Sciatic nerve (tissue), 2 donors: ENCODE measurements at regions not wholly inside any gene's neighbourhood (a gene's known extent, or its start where the extent isn't known, plus 50 kb on each side); places are given as distances from the start of the nearest gene placed in this dataset.
A peak's percentile ranks its signal among the peaks of the same experiment; 100 is the strongest.

Experiments used
- ATAC-seq: fragments of 200-7000 bp; cut with Tn5 transposase; one replicate; pipeline ENCODE4 v1.9.1; 2020; ENCODE audit warnings: mild to moderate bottlenecking, moderate library complexity
- DNase-seq: peaks from one replicate; pipeline ENCODE4 v3.0.0-alpha.2; 2020; ENCODE audit warnings: low spot score
- intact Hi-C: fragments of 100-400 bp; cut with DNase I; formaldehyde crosslinking; loops from one replicate; pipeline ENCODE4 v1.14.2; 2022
- donor health status: DM: no; HTN: no; CAD: no.
- donor health status: DM: no; HTN: no; CAD: no.

DNA sequence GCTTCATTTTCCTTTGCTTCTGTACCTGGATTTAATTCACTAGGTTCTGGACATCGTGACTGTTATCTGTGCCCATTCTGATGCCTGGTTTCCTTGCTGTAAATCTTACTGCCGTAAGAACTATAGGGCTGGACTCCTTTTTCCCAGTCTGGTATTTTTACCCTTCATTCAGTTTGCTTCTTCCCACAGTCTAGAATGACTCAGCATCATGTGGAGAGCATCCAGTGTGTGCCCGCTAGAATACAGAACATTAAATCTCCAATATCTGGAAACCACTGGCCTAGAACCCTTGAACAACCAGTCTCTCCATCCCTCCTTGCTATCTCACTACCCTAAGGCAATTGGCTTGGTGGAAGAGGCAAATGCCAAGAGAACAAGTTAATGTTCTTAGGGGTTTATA is 1075.4 kb upstream of the ZEB2 start:
- intact Hi-C loops: no loop called here
- DNase-seq (no peak), ATAC-seq (no peak)

DNA sequence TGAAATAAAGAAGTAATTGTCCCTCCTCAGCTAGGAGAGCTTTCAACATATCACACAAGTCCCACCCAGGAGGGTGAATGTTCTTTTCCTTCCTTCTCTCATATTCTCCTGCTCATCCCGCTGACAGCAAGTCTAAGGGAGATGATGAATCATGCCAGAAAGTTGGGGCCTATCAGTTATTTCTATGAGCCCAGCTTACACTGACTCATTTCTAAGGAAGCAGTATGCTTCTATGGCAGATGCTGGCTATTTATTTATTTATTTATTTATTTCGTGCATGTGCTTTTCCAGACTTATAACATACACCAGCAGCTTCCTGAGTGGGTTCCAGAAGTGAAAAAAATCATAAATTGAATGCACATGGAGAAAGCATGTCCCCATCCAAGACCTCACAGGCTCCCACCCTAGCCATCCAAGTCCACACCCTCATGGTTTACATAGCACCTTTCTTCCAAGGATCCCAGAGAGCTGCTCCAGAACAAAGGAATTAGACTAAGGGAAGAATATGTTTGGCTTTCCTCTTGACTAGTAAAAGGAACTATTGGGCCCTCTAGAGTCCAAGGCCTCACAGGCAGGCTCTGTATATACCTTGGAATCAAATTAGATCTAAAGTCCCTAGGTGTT is 1074.2 kb upstream of the ZEB2 start:
- intact Hi-C loops: no loop called here
- DNase-seq (no peak), ATAC-seq (peak; percentile 43)

GRCh38 chr2:145593280-145593679 is 1073.4 kb upstream of the ZEB2 start:
- intact Hi-C loops: no loop called here
- DNase-seq (no peak), ATAC-seq (no peak)

DNA sequence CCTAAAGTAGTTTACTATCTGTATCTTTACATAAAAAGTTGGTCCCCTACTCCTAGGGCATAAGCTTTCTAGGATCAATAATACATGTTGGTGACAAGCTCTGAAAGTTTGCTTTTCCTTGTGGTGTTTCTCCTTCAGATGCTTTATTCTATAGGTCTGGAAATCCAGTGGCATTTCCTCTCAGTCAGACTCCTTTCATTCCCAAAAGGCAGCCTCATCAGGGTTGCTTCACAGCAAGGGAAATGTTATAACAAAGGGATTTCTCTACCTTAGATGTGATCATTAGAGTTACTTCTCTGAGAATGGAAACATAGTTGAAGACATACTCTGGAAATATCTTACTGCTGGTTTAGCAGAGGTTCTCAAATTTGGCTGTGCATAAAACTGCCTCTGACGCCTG is 1072.4 kb upstream of the ZEB2 start:
- intact Hi-C loops: no loop called here
- DNase-seq: no peak
- ATAC-seq: no peak

DNA sequence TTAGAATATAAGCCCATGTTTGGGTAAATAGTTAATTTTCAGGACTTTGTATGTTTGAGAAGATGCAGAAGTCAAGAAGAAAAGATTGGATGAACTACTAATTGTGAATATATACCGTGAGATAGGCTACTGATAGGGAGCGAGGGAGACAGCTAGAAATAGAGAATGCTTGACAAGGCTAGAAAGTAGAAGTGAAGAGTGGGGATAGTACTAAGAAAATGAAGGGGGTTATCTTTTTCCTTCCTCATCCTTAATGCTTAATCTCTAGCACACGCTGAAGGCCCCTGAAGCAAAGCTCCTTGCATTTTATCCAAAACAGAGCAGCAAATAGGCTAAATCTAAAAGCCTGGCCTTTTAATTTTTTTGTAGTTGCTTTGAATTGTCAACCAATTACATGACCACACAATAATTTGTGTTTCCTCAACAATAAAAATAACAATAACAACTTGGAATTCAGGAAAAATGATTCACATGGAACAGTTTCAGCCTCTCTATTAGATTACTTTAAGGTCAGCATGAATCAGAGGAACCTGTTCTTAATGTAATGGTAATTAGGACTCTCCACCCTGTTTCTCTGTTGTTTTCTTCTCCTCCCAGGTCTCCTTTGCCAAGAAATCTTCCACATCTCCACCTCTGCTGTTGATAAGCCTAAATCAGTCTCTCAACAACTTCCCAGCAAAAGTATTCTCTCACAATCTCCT is 1071.3 kb upstream of the ZEB2 start:
- intact Hi-C loops: no loop called here
- DNase-seq (no peak), ATAC-seq (no peak)

GRCh38 chr2:145587922-145588321 is 1068.0 kb upstream of the ZEB2 start:
- intact Hi-C loops: no loop called here
- no peak for ATAC-seq
- DNase-seq: no peak

DNA sequence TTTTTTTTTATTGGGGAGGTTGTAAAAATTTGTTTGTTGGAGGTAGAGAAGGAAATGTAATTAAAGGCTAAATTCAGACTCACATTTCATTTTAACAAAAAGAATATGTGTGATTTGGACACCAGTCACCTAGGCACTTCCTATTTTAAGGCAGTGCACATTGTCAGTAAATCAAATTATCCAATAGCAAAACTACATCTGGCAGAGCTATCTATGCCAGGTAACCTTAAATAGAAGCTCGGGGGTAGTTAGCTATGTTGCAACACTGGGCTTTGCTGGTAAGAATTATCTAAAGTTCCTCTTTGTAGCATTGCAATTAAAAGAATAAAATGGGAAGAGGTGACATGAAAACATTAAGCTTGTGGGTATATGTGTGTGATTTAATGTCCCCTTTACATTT is 1064.4 kb upstream of the ZEB2 start:
- no peak for ATAC-seq
- no peak for DNase-seq
- intact Hi-C loops: no loop called here

GRCh38 chr2:145573608-145574007 is 1053.7 kb upstream of the ZEB2 start:
- DNase-seq: no peak
- intact Hi-C loops: no loop called here
- ATAC-seq: no peak

DNA sequence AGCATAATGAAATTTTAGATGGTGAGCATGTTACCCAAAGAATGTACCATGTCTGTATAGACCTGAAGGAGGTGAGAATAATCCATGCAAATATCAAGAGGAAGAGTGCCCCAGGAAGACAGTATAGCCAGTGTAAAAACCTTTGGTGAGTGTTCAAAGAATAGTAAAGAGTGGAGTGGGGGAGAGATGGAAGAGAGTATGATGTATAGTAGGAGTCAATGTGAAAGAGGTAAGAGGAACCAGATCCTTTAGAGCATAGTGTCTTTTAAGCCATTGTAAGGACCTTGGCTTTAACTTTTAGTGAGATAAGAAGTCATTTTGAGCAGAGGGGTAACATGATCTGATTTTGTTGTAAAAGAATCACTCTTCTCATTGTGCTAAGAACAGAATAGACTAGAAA is 1052.3 kb upstream of the ZEB2 start:
- DNase-seq: no peak
- intact Hi-C loops: no loop called here
- no peak for ATAC-seq

- ATAC-seq: no peak
- intact Hi-C loops: no loop called here
- DNase-seq: no peak
Observed at GRCh38 chr2:145569108-145569507, 1049.2 kb upstream of the ZEB2 start.

DNA sequence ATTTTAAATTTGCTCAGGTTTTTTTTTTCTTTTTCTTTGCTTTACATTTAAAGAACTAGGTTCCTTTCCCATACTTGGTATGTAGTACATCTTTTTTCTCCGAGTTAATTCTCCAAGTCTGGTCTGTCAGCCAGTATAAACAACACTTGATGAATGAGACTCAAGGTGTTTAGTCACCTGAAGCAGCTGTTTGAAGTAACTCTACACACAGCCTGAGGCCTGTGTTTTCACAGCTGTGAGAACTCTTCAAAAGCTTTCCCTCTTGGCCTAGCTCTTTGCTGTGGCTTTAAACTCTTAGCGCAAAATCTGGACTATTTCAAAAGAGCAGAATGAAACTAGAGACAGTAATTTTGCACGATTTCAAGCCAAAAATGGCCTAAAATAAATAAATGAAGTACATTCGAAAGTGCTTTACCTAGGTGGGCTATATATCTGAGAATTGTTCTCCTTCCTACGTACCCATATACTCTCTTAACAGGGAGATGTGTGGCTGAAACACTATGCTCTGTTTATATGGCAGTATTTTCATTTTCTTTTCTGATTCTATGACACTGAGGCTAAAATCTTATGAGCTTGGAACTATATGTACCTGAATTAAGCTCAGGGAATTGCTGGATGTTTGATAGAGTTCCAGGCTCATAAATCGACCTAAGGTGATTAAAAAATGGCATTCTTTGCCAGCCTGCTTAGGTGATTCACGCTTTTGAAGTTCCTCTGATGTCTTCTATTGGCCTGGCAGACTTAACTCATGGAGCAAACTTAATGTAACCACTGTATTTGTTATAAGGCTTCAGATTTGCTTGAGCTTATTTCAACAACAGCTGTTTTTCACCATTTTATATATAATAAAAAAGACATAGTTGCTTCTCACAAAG is 1044.1 kb upstream of the ZEB2 start:
- intact Hi-C loops: no loop called here
- DNase-seq (no peak), ATAC-seq (peak; percentile 82)

GRCh38 chr2:145561152-145561551 is 1041.2 kb upstream of the ZEB2 start:
- no peak for DNase-seq
- intact Hi-C loops: no loop called here
- ATAC-seq: no peak

- ATAC-seq (no peak), DNase-seq (no peak)
- intact Hi-C loops: no loop called here
Observed at GRCh38 chr2:145558617-145559350, 1038.9 kb upstream of the ZEB2 start.

DNA sequence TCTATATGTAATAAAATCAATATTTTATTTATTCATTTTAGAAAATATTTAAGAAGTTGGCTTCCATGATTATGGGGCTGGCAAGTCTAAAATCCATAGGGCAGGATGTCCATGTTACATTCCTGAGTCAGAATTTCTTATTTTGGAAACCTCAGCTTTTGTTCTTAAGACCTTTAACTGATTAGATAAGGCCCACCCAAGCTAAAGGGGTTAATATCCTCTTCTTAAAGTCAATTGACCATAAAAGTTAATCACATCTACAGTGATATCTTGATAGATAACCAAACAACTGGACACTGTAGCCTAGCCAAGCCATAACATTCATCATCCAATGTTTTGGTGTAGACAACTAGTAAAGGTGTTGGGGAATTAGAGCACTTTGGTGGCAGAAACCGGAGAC is 1035.4 kb upstream of the ZEB2 start:
- intact Hi-C loops: no loop called here
- no peak for ATAC-seq
- no peak for DNase-seq

- no peak for DNase-seq
- intact Hi-C loops: no loop called here
- no peak for ATAC-seq
Observed at GRCh38 chr2:145551686-145552085, 1031.8 kb upstream of the ZEB2 start.

DNA sequence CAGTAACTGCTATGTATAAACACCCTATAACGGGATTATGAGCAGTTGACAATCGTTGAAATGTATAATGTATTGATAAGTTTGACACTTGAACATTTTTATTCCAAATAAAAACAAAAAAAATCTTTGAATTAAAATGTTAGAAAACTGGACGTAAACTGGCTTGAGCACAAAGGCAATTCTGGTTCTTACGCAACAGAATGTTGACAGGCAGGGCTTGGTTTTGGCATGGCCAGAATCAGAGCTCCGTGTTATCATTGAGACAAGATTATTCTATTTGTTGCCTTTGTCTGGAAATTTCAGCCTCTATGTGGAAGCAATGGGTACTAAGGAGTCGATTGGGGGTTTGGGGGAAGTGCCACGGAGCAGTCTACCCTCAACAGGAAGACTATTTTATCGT is 1028.6 kb upstream of the ZEB2 start:
- DNase-seq (no peak), ATAC-seq (no peak)

DNA sequence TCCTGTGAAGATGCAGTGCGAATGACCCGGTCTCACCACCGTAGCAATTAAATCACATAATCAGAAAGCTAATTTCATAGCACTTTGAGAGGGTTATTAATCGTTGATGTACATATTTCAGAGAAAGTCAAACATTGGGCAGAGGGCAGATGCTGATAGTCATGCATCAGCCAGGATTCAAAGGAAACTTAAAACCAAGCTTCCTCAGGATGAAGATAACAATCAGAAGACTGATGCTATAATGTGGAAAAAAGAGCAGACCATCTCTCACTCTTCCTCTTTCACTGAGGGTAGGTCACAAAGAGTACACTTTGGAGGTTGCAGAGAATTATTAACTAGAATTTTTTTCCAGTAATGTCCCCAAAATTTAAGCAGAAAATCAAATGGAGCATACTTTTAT is 1027.7 kb upstream of the ZEB2 start:
- ATAC-seq (no peak), DNase-seq (no peak)

More for the DNA sequence above, 1028.6 kb upstream of the ZEB2 start:
- intact Hi-C loops: no loop called here

DNA sequence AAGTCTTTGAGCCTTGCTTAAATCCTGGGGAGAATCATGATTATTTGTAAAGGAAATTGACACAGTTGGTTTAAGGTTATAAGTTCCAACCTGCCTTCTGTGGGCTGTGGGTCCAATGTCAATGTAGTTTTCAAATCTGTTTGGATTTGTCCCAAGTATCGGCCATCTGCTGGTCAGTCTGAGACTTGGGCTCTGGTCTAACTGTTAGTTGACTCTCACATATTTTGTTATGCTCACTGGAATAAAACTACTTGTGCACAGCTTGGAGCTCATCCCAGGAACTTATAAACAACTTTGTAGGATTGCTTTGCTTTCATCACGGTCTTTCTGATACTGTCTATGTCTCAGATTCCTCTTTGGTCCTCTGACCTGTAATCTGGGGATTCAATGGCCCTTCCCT is 1026.2 kb upstream of the ZEB2 start:
- ATAC-seq (no peak), DNase-seq (no peak)
- intact Hi-C loops: no loop called here

More for the DNA sequence above, 1027.7 kb upstream of the ZEB2 start:
- intact Hi-C loops: no loop called here

GRCh38 chr2:145543856-145544255 is 1023.9 kb upstream of the ZEB2 start:
- ATAC-seq (no peak), DNase-seq (no peak)
- intact Hi-C loops: no loop called here

- DNase-seq (no peak), ATAC-seq (no peak)
- intact Hi-C loops: no loop called here
Observed at GRCh38 chr2:145543155-145543554, 1023.2 kb upstream of the ZEB2 start.
